H1 (cell line): ENCODE measurements at regions not wholly inside any gene's neighbourhood (a gene's known extent, or its start where the extent isn't known, plus 50 kb on each side); places are given as distances from the start of the nearest gene placed in this dataset.

Source experiments
- CTCF ChIA-PET: fragments of 300-600 bp; sonication (Branson Sonifier 250); formaldehyde crosslinking; loops from one replicate; lab custom pipeline; 2021; ENCODE audit not compliant: partially characterized antibody; lab: Charles Lee
- POLR2A ChIA-PET: fragments of 300-600 bp; sonication (Branson Sonifier 250); formaldehyde crosslinking; loops from one replicate; lab custom pipeline; 2021; ENCODE audit warnings: inconsistent platforms; ENCODE audit not compliant: partially characterized antibody; lab: Charles Lee
- DNase-seq, 2 experiments: peaks; one replicate each; pipeline versions ENCODE4 v3.0.0 to v3.0.0-alpha.2; 2010 to 2022; ENCODE audit warnings: low spot score in 2 of 2, low read depth in 1 of 2, mixed read lengths in 1 of 2
- FAIRE-seq: peaks from 2 replicates; lab custom pipeline; 2011; peaks lifted over from hg19 to GRCh38; lab: Jason Lieb, UNC
- H2AFZ ChIP-seq: 2 replicates; pipeline ENCODE4 v1.8.1; 2012; ENCODE audit warnings: low read length, inconsistent platforms
- H2AK5ac ChIP-seq: 2 replicates; pipeline ENCODE4 v1.6.1; 2013; ENCODE audit warnings: low read depth, low read length
- H2BK120ac ChIP-seq: replicated peaks from 2 replicates; pipeline ENCODE3; 2013; ENCODE audit warnings: low read depth, low read length, inconsistent platforms
- H2BK12ac ChIP-seq: 2 replicates; pipeline ENCODE4 v1.6.1; 2013; ENCODE audit warnings: low read depth, low read length
- H2BK15ac ChIP-seq: 2 replicates; pipeline ENCODE4 v1.6.1; 2013; ENCODE audit warnings: low read length
- H2BK20ac ChIP-seq: 2 replicates; pipeline ENCODE4 v1.6.1; 2013; ENCODE audit warnings: low read length
- H2BK5ac ChIP-seq: 2 replicates; pipeline ENCODE4 v1.6.1; 2013; ENCODE audit warnings: low read depth, low read length
- H3K14ac ChIP-seq: 2 replicates; pipeline ENCODE4 v1.6.1; 2013; ENCODE audit warnings: inconsistent platforms; ENCODE audit not compliant: insufficient read length
- H3K18ac ChIP-seq: 2 replicates; pipeline ENCODE4 v1.6.1; 2013; ENCODE audit warnings: low read length; ENCODE audit errors: extremely low read depth
- H3K23ac ChIP-seq: 2 replicates; pipeline ENCODE4 v1.6.1; 2013; ENCODE audit warnings: inconsistent platforms; ENCODE audit not compliant: insufficient read length
- H3K23me2 ChIP-seq: 2 replicates; pipeline ENCODE4 v1.6.1; 2013; ENCODE audit warnings: low read depth, low read length
- H3K27ac ChIP-seq: 2 replicates; pipeline ENCODE4 v1.6.1; 2011; ENCODE audit warnings: low read depth, low read length, inconsistent platforms
- H3K27me3 ChIP-seq, 4 experiments: replicated peaks in 1 of 4; 1 replicate in 1 of 4; 2 replicates in 3 of 4; pipeline versions ENCODE4 v1.6.1 to v1.8.1; 2011 to 2013; ENCODE audit warnings: low read length in 3 of 4, mild to moderate bottlenecking in 3 of 4, inconsistent platforms in 2 of 4, mixed read lengths in 2 of 4, moderate library complexity in 1 of 4; ENCODE audit not compliant: control insufficient read depth in 3 of 4, insufficient read depth in 3 of 4; ENCODE audit errors: extremely low read depth in 1 of 4
- H3K36me3 ChIP-seq, 4 experiments: 2 replicates each; pipeline versions ENCODE4 v1.6.1 to v1.8.1; 2011 to 2013; ENCODE audit warnings: mild to moderate bottlenecking in 4 of 4, low read length in 3 of 4, moderate library complexity in 2 of 4, control low read depth in 1 of 4, inconsistent platforms in 1 of 4; ENCODE audit not compliant: insufficient read depth in 4 of 4, control insufficient read depth in 2 of 4
- H3K4ac ChIP-seq: replicated peaks from 2 replicates; pipeline ENCODE3; 2013; ENCODE audit warnings: low read length, low read depth, mixed read lengths, inconsistent platforms; ENCODE audit not compliant: insufficient read length
- H3K4me1 ChIP-seq, 4 experiments: replicated peaks in 1 of 4; 1 replicate in 1 of 4; 2 replicates in 3 of 4; pipeline versions ENCODE4 v1.6.1 to v1.8.1; 2011 to 2013; ENCODE audit warnings: low read length in 3 of 4, inconsistent platforms in 2 of 4, mixed read lengths in 1 of 4; ENCODE audit not compliant: insufficient read depth in 4 of 4, control insufficient read depth in 3 of 4
- H3K4me2 ChIP-seq, 2 experiments: 2 replicates each; pipeline versions ENCODE4 v1.6.1 to v1.8.1; 2011 to 2013; ENCODE audit warnings: low read depth in 2 of 2, low read length in 2 of 2, control low read depth in 1 of 2, inconsistent platforms in 1 of 2, mild to moderate bottlenecking in 1 of 2; ENCODE audit not compliant: insufficient read depth in 1 of 2
- H3K4me3 ChIP-seq, 4 experiments: fragments of 200-600, 300-600 bp in 1 of 4; sonication (generic), shearing (Covaris generic), sonication (Bioruptor Twin) in 1 of 4; 2 replicates each; pipeline versions ENCODE4 v1.5.1 to v1.8.1; 2011 to 2016; ENCODE audit warnings: low read length in 4 of 4, low read depth in 3 of 4, control low read depth in 2 of 4, inconsistent platforms in 2 of 4, mild to moderate bottlenecking in 2 of 4, mixed read lengths in 1 of 4, moderate library complexity in 1 of 4; ENCODE audit not compliant: insufficient read depth in 2 of 4; ENCODE audit errors: extremely low read depth in 1 of 4
- H3K56ac ChIP-seq: replicated peaks from 2 replicates; pipeline ENCODE3; 2013; ENCODE audit warnings: low read depth, mild to moderate bottlenecking, mixed read lengths, low read length, inconsistent platforms; ENCODE audit not compliant: insufficient read length
- H3K79me1 ChIP-seq: 2 replicates; pipeline ENCODE4 v1.6.1; 2013; ENCODE audit warnings: low read depth, low read length, control low read depth
- H3K79me2 ChIP-seq, 2 experiments: 2 replicates each; pipeline versions ENCODE4 v1.6.1 to v1.8.1; 2012 to 2013; ENCODE audit warnings: low read length in 2 of 2, mild to moderate bottlenecking in 2 of 2, inconsistent platforms in 1 of 2; ENCODE audit not compliant: insufficient read depth in 2 of 2, control insufficient read depth in 1 of 2
- H3K9ac ChIP-seq, 4 experiments: replicated peaks in 1 of 4; 1 replicate in 1 of 4; 2 replicates in 3 of 4; pipeline versions ENCODE4 v1.6.1 to v1.8.1; 2011 to 2013; ENCODE audit warnings: low read depth in 3 of 4, low read length in 3 of 4, control low read depth in 2 of 4, mild to moderate bottlenecking in 2 of 4, moderate library complexity in 2 of 4, inconsistent platforms in 1 of 4; ENCODE audit errors: extremely low read depth in 1 of 4
- H3K9me3 ChIP-seq, 2 experiments: 2 replicates each; pipeline versions ENCODE4 v1.6.1 to v1.8.1; 2012 to 2013; ENCODE audit warnings: mild to moderate bottlenecking in 2 of 2, moderate library complexity in 2 of 2, control low read depth in 1 of 2, inconsistent platforms in 1 of 2, low read depth in 1 of 2, low read length in 1 of 2, mixed read lengths in 1 of 2; ENCODE audit not compliant: insufficient read depth in 2 of 2
- H4K20me1 ChIP-seq, 2 experiments: replicated peaks in 1 of 2; 2 replicates each; pipeline versions ENCODE3 to v1.8.1; 2011 to 2013; ENCODE audit warnings: inconsistent platforms in 2 of 2, low read length in 2 of 2, mild to moderate bottlenecking in 1 of 2; ENCODE audit not compliant: insufficient read depth in 2 of 2, control insufficient read depth in 1 of 2
- H4K5ac ChIP-seq: 2 replicates; pipeline ENCODE4 v1.6.1; 2013; ENCODE audit warnings: low read length, low read depth, mixed read lengths, inconsistent platforms; ENCODE audit not compliant: insufficient read length
- H4K8ac ChIP-seq: 2 replicates; pipeline ENCODE4 v1.8.0; 2013; ENCODE audit warnings: mild to moderate bottlenecking, moderate library complexity, low read length, inconsistent platforms; ENCODE audit not compliant: insufficient read depth; ENCODE audit errors: extremely low read depth
- H4K91ac ChIP-seq: replicated peaks from 2 replicates; pipeline ENCODE3; 2013; ENCODE audit warnings: low read length, mixed read lengths, inconsistent platforms; ENCODE audit not compliant: insufficient read length
- MAFK ChIP-seq: IDR thresholded peaks from 2 replicates; pipeline ENCODE4 v1.6.1; 2012; ENCODE audit warnings: low read depth, mild to moderate bottlenecking, improper control_type of control experiment, low read length
- SRF ChIP-seq: IDR thresholded peaks from 2 replicates; pipeline ENCODE4 v1.6.1; 2011; ENCODE audit warnings: mild to moderate bottlenecking, low read depth, low read length, moderate library complexity
- WGBS, 2 experiments: shearing (Covaris generic) in 1 of 2; methylation state at CpG; one replicate each; pipeline versions ENCODE4 v1.1.6 to v1.1.7; 2013 to 2015; ENCODE audit warnings: low lambda C conversion rate in 2 of 2, mixed read lengths in 2 of 2, inconsistent platforms in 1 of 2, low coverage in 1 of 2, missing lambda C conversion rate in 1 of 2; ENCODE audit not compliant: insufficient replicate concordance in 2 of 2, insufficient coverage in 1 of 2, insufficient read length in 1 of 2; ENCODE audit errors: extremely low coverage in 1 of 2, missing lambda C conversion rate in 1 of 2; 5-methylcytosine and 5-hydroxymethylcytosine counted together

DNA sequence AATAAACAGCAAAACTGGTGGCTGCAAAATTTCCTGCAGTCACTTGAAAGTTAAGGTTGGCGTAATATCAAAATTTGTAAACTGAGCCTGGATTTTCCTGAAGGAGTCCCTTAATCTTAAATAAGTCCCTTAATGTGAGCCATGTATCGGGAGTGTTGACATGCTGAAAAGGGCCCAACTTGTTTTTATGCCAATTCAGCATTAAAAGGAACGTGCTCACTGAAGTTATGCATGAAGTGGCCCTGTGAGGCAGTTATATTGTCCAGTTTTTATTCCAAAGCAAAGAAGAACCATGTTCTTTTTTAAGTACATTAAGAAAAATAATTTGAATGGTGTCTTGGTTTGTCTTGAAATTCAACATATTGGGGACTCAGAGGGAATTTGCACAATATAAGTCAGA is 1766.9 kb downstream of the SLITRK1 start:
- Histone ChIP-seq H2BK5ac (no peak overlapping the region), H3K18ac (no peak overlapping the region), H2BK120ac (no peak overlapping the region), H3K9ac (no peak overlapping the region), H3K9me3 (no peaks in the 10 kb centered on the region), H4K5ac (no peak overlapping the region), H2BK12ac (no peak overlapping the region), H4K91ac (no peak overlapping the region), H3K56ac (no peak overlapping the region), H3K4me3 (no peak overlapping the region), H3K79me1 (no peaks in the 10 kb centered on the region), H3K79me2 (no peaks in the 10 kb centered on the region)
- TF ChIP-seq SRF: no peak
- TF ChIP-seq MAFK: peak; percentile 48; the same call in 1 of the 2 replicates
- TF ChIP-seq, all 59 proteins: peak for 1
- FAIRE-seq (no peak), DNase-seq (no peak)
- Histone ChIP-seq H4K20me1 (no peaks in the 10 kb centered on the region), H2BK20ac (no peak overlapping the region), H3K4me1 (no peaks in the 10 kb centered on the region), H3K4me2 (no peak overlapping the region), H3K4ac (no peak overlapping the region), H2AFZ (no peak overlapping the region), H3K27me3 (no peaks in the 10 kb centered on the region), H3K23ac (no peak overlapping the region), H3K14ac (no peak overlapping the region), H3K36me3 (no peaks in the 10 kb centered on the region), H3K23me2 (no peaks in the 10 kb centered on the region), H2BK15ac (no peak overlapping the region), H3K27ac (no peak overlapping the region), H4K8ac (no peak overlapping the region), H2AK5ac (no peak overlapping the region)
- CTCF ChIA-PET: no interaction called here
- WGBS, 2 experiments: 95% methylated on average over 3 of the region's 3 CpGs; no CpG with 5 or more reads in 1 of the 2 experiments
- POLR2A ChIA-PET: no interaction called here
